CD4-positive, alpha-beta memory T cell (primary cell): ENCODE measurements at regions not wholly inside any gene's neighbourhood (a gene's known extent, or its start where the extent isn't known, plus 50 kb on each side); places are given as distances from the start of the nearest gene placed in this dataset.
A peak's percentile ranks its signal among the peaks of the same experiment; 100 is the strongest.

Experiments
- CTCF ChIA-PET: fragments of 350-600 bp; sonication (Branson Sonifier 250); formaldehyde crosslinking; loops from one replicate; lab custom pipeline; 2021; ENCODE audit warnings: inconsistent platforms; ENCODE audit not compliant: partially characterized antibody; lab: Charles Lee
- POLR2A ChIA-PET: fragments of 350-600 bp; sonication (Branson Sonifier 250); formaldehyde crosslinking; loops from one replicate; lab custom pipeline; 2021; ENCODE audit not compliant: partially characterized antibody; lab: Charles Lee
- DNase-seq, 5 donors: peaks; one replicate each; pipeline versions ENCODE4 v3.0.0 to v3.0.0-alpha.2; 2020 to 2022; ENCODE audit warnings: mixed read lengths in 1 of 5
- H3K27ac ChIP-seq: one replicate; pipeline ENCODE4 v1.7.0; 2013; ENCODE audit warnings: low read depth, low read length
- H3K27me3 ChIP-seq: 2 replicates; pipeline ENCODE4 v1.7.0; 2013; ENCODE audit warnings: mild to moderate bottlenecking, low read length, moderate library complexity; ENCODE audit not compliant: insufficient read depth
- H3K36me3 ChIP-seq: 2 replicates; pipeline ENCODE4 v1.7.0; 2013; ENCODE audit warnings: mild to moderate bottlenecking, low read length, moderate library complexity; ENCODE audit not compliant: insufficient read depth
- H3K4me1 ChIP-seq: 2 replicates; pipeline ENCODE4 v1.7.0; 2013; ENCODE audit warnings: mild to moderate bottlenecking, low read length, moderate library complexity; ENCODE audit not compliant: insufficient read depth
- H3K4me3 ChIP-seq, 2 donors: one replicate each; pipeline ENCODE4 v1.7.0; 2013; ENCODE audit warnings: low read length in 2 of 2, mild to moderate bottlenecking in 1 of 2
- H3K9me3 ChIP-seq, 2 donors: one replicate each; pipeline ENCODE4 v1.7.0; 2013; ENCODE audit warnings: low read length in 2 of 2, control low read depth in 1 of 2; ENCODE audit not compliant: control insufficient read depth in 1 of 2
- H3K27ac Mint-ChIP-seq, 7 donors: one replicate each; pipeline ENCODE4 v1.8.0; 2020 to 2021; ENCODE audit warnings: mixed read lengths in 7 of 7, mild to moderate bottlenecking in 6 of 7, inconsistent platforms in 3 of 7, moderate library complexity in 3 of 7
- H3K27me3 Mint-ChIP-seq, 2 donors: one replicate each; pipeline ENCODE4 v1.8.0; 2020 to 2021; ENCODE audit warnings: mixed read lengths in 2 of 2
- H3K36me3 Mint-ChIP-seq, 2 donors: one replicate each; pipeline ENCODE4 v1.8.0; 2020 to 2021; ENCODE audit warnings: mixed read lengths in 2 of 2, inconsistent platforms in 1 of 2, mild to moderate bottlenecking in 1 of 2
- H3K4me1 Mint-ChIP-seq, 4 donors: one replicate each; pipeline ENCODE4 v1.8.0; 2020 to 2021; ENCODE audit warnings: mixed read lengths in 4 of 4, mild to moderate bottlenecking in 1 of 4
- H3K4me3 Mint-ChIP-seq, 8 donors: one replicate each; pipeline ENCODE4 v1.8.0; 2020 to 2021; ENCODE audit warnings: mixed read lengths in 8 of 8, mild to moderate bottlenecking in 7 of 8, moderate library complexity in 6 of 8, inconsistent platforms in 3 of 8
- H3K9me3 Mint-ChIP-seq, 8 donors: one replicate each; pipeline ENCODE4 v1.8.0; 2020 to 2021; ENCODE audit warnings: mixed read lengths in 8 of 8, mild to moderate bottlenecking in 5 of 8, inconsistent platforms in 3 of 8, moderate library complexity in 1 of 8
- intact Hi-C: fragments of 100-400 bp; cut with micrococcal nuclease; formaldehyde crosslinking; loops from one replicate; pipeline ENCODE4 v1.15.1; 2023

DNA sequence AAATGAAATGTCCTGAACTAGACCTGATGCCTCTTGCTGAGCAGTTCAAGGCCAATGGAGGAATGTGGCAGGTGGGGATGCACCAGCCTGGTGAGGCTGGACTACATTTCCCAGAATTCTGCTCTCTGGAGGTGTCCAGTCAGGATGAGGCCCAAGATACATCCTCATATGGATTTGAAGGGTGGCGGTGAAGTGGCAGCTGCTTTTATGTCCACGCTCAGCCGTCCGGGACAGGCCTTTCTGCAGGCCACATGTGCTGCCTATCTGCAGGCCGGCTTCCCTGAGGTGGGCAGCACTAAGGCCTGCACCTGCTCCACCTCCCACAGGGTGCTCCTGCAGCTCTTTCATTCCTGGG, 230.2 kb downstream of the BCL11B start:
- Histone ChIP-seq H3K4me1 (no peaks in the 10 kb centered on the region), H3K9me3 (no peaks in the 10 kb centered on the region), H3K4me3 (no peak overlapping the region), H3K36me3 (no peaks in the 10 kb centered on the region), H3K27ac (no peak overlapping the region), H3K27me3 (no peaks in the 10 kb centered on the region)
- no peak overlapping the region for H3K4me3 Mint-ChIP-seq
- peaks cover 0 to 9% of the 10 kb centered on the region in 2 donors for H3K36me3 Mint-ChIP-seq
- ChIA-PET POLR2A (no interaction called here), CTCF (no interaction called here)
- intact Hi-C loops = no loop called here
- peaks cover 0 to 2% (median 0%) of the 10 kb centered on the region in 8 donors for H3K9me3 Mint-ChIP-seq
- DNase-seq = no peak
- H3K27ac Mint-ChIP-seq = no peak overlapping the region
- H3K27me3 Mint-ChIP-seq = no peaks in the 10 kb centered on the region
- peaks cover 0 to 4% (median under 1%) of the 10 kb centered on the region in 4 donors for H3K4me1 Mint-ChIP-seq

DNA sequence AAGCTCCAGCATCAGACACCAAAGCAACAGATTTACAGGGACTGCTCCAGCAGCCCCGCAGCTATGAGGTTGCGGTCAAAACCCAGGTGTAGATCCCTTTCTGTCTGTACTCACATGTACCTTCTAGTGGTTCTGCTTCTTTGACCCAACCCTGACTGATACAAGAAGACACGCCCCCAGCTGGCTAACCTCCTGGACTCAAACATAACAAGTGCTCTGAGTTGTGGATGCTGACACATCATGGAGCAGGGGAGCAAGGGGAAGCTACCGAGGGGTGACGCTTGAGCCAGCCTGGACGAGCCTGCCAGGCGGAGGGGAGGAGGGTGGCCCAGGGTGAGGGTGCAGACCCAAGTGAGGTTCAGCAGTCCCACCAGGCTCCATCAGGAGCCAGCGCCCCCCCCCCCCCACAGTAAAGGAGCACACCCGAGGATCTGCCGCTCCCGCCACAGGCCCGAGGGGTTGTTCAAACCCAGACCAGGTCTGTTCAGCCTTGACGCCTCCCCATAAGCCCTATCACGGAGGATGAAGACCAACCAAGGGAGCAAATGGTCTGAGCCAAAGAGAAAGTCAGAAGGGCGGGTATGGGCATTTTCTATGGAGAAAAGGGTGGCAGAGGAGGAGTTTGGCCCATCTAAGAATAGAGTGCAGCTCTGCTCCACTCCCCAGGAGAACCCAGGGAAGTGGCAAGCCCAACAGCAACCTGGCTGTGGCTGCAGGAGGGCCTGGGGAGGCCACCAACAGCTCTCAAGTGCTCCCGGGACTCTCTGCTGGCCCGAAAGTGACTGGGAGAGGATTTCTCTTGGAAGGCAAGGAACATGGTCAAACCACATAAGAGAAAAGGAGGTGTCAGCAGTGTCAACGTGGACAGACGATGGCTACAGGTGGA, 229.4 kb downstream of the BCL11B start:
- no peak for DNase-seq
- POLR2A ChIA-PET = no interaction called here

DNA sequence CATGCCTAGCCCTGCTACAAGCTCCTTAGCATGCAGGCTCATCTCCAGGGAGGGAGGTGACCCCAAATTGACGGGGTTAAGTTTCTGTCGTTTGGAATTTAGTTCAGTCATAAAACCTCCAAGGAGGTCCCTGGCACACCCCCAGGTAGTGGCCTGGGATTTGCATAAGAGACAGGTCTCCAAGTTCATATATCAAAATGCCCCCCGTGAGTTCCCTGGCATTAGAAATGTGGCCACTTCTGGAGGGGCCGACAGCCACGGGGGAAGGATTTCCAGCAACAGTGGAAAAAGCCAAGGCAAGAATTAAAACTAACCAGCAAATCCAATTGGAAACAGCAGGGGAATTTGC, 228.8 kb downstream of the BCL11B start:
- Histone ChIP-seq H3K27ac (no peak overlapping the region), H3K9me3 (no peaks in the 10 kb centered on the region), H3K36me3 (no peaks in the 10 kb centered on the region), H3K4me1 (no peaks in the 10 kb centered on the region), H3K27me3 (no peaks in the 10 kb centered on the region), H3K4me3 (no peak overlapping the region)
- intact Hi-C loops = no loop called here
- Mint-ChIP-seq H3K9me3 (peaks cover 0 to 2% (median 0%) of the 10 kb centered on the region in 8 donors), H3K27me3 (no peaks in the 10 kb centered on the region), H3K36me3 (peaks cover 0 to 9% of the 10 kb centered on the region in 2 donors), H3K27ac (no peak overlapping the region), H3K4me1 (peaks cover 0 to 4% (median under 1%) of the 10 kb centered on the region in 4 donors), H3K4me3 (no peak overlapping the region)
- CTCF ChIA-PET = no interaction called here
- POLR2A ChIA-PET = no interaction called here
- no peak for DNase-seq

More for the DNA sequence above, 229.4 kb downstream of the BCL11B start:
- no peaks in the 10 kb centered on the region for H3K27me3 ChIP-seq
- no peaks in the 10 kb centered on the region for H3K9me3 ChIP-seq
- H3K4me1 ChIP-seq = no peaks in the 10 kb centered on the region
- no peak overlapping the region for H3K27ac ChIP-seq
- Mint-ChIP-seq H3K9me3 (peaks cover 0 to 2% (median 0%) of the 10 kb centered on the region in 8 donors), H3K27ac (peak overlapping the region in 1 of 7 donors; percentile 75), H3K4me1 (peaks cover 0 to 4% (median under 1%) of the 10 kb centered on the region in 4 donors), H3K4me3 (no peak overlapping the region), H3K27me3 (no peaks in the 10 kb centered on the region), H3K36me3 (peaks cover 0 to 9% of the 10 kb centered on the region in 2 donors)
- CTCF ChIA-PET = no interaction called here
- intact Hi-C loops = no loop called here
- H3K36me3 ChIP-seq = no peaks in the 10 kb centered on the region
- H3K4me3 ChIP-seq = no peak overlapping the region

DNA sequence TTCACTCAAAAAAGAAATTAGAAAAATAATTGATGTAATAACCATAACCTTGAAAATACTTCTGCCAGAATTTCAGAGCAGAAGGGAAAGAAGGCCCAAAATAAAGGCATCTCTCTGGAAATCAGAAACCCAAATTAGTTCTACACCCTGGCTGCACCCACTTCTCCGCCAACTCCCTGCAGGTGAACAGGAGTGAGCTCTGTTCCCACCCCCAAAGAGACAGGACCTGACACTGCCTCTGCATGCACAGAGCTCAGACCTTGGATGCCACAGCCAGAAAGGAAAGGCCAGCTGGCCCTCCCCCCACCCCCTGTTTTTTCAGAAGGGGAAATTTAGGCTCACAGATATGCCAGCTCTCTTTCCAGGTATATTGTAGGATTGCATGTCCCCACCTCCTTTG, 228.2 kb downstream of the BCL11B start:
- Mint-ChIP-seq H3K36me3 (peaks cover 0 to 9% of the 10 kb centered on the region in 2 donors), H3K27me3 (no peaks in the 10 kb centered on the region), H3K4me3 (no peak overlapping the region), H3K9me3 (peaks cover 0 to 2% (median 0%) of the 10 kb centered on the region in 8 donors), H3K27ac (no peak overlapping the region), H3K4me1 (peaks cover 0 to 4% (median under 1%) of the 10 kb centered on the region in 4 donors)
- no peak for DNase-seq
- Histone ChIP-seq H3K4me3 (no peak overlapping the region), H3K4me1 (no peaks in the 10 kb centered on the region), H3K27me3 (no peaks in the 10 kb centered on the region), H3K27ac (no peak overlapping the region), H3K9me3 (no peaks in the 10 kb centered on the region), H3K36me3 (no peaks in the 10 kb centered on the region)
- intact Hi-C loops = no loop called here
- POLR2A ChIA-PET = no interaction called here
- CTCF ChIA-PET = no interaction called here

DNA sequence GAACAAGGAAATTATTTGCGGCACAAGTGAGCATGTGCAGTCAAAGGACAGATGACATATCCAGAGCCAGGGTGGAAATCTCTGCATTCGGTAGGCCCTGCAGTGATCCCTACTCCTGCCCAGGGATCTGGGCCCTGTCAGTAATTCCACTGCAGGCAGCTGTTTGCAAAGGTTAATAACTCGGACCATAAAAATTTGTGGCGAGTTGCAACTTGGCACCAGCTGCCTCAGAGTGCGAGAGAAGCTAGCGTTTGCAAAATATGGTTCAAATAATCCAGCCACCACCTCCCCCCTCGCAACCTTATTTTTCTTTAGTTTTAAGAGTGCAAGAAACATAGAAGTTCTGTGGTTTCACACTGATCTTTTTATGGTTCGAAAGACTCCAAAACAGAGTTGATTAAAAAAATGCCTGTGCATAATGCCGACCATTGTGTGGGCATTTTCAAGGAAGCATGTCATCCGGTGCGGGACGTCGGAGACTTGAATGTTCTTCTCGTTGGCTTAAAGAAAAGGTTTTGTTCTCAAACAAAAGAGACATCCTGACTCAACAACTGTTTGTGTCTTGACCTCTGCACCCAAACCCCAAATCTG, 224.5 kb downstream of the BCL11B start:
- Mint-ChIP-seq H3K36me3 (peaks cover under 1 to 19% of the 10 kb centered on the region in 2 donors), H3K9me3 (peaks cover 3 to 23% (median 14%) of the 10 kb centered on the region in 8 donors), H3K27me3 (no peaks in the 10 kb centered on the region), H3K4me1 (peaks cover 0 to 5% (median 2%) of the 10 kb centered on the region in 4 donors), H3K4me3 (no peak overlapping the region), H3K27ac (no peak overlapping the region)
- Histone ChIP-seq H3K27ac (no peak overlapping the region), H3K9me3 (no peaks in the 10 kb centered on the region), H3K4me1 (no peaks in the 10 kb centered on the region), H3K36me3 (no peaks in the 10 kb centered on the region), H3K4me3 (no peak overlapping the region), H3K27me3 (no peaks in the 10 kb centered on the region)
- DNase-seq = no peak
- intact Hi-C loops = no loop called here
- ChIA-PET POLR2A (no interaction called here), CTCF (no interaction called here)

DNA sequence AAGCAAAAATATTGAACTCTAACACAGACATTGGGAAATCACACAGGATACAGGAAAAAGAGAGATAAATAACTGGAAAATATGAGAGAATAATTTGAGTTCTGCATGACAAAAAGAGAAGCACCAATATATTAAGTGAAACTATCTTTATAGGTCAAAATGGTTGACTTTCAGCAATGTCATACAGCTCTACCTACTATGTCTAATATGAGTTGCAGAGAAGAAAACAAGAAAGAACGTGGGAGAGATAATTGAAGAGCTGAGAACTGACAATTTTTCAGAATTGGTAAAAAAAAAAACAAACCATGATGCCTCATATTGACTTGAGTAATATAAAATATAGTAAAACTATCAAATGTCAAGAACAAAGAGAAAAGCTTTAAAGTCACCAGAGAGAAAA, 221.7 kb downstream of the BCL11B start:
- Mint-ChIP-seq H3K9me3 (peaks cover 2 to 38% (median 23%) of the 10 kb centered on the region in 8 donors), H3K36me3 (peaks cover 3 to 20% of the 10 kb centered on the region in 2 donors), H3K27me3 (no peaks in the 10 kb centered on the region), H3K4me3 (no peak overlapping the region), H3K4me1 (peaks cover under 1 to 5% (median 2%) of the 10 kb centered on the region in 4 donors), H3K27ac (peak overlapping the region in 1 of 7 donors; percentile 28)
- ChIA-PET CTCF (no interaction called here), POLR2A (interaction anchor here (1.3 kb wide), 1 partner anchor 212 kb away, joined by 3 read pairs; no protein-coding TSS in a partner anchor)
- intact Hi-C loops = no loop called here
- no peaks in the 10 kb centered on the region for H3K9me3 ChIP-seq
- H3K27ac ChIP-seq = no peak overlapping the region
- H3K36me3 ChIP-seq = no peaks in the 10 kb centered on the region
- no peak overlapping the region for H3K4me3 ChIP-seq
- H3K4me1 ChIP-seq = peaks cover 3% of the 10 kb centered on the region
- no peaks in the 10 kb centered on the region for H3K27me3 ChIP-seq
- no peak for DNase-seq

DNA sequence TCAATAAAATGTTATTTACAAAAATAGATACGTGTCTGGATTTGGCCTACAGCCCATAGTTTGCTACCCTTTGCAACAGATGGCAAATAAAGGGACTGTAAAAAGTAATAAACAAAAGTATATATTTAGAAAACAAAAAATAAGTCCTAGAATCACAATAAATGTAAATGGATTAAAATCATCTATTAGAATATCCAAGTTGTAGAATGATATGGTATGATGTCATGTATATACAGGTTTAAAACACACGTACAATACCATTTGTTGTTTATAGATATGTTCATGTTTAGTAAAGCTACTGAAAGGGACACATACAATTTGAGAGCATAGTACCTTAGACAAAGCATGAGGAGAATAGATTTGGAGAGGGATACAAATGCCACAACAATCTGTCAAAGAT, 219.5 kb downstream of the BCL11B start:
- Mint-ChIP-seq H3K27ac (no peak overlapping the region), H3K36me3 (peaks cover 3 to 18% of the 10 kb centered on the region in 2 donors), H3K27me3 (no peaks in the 10 kb centered on the region), H3K4me1 (peaks cover 11 to 15% (median 13%) of the 10 kb centered on the region in 4 donors), H3K9me3 (peaks cover 2 to 38% (median 23%) of the 10 kb centered on the region in 8 donors), H3K4me3 (no peak overlapping the region)
- Histone ChIP-seq H3K9me3 (no peaks in the 10 kb centered on the region), H3K36me3 (no peaks in the 10 kb centered on the region), H3K4me1 (peaks cover 7% of the 10 kb centered on the region), H3K27ac (no peak overlapping the region), H3K4me3 (no peak overlapping the region), H3K27me3 (no peaks in the 10 kb centered on the region)
- POLR2A ChIA-PET = no interaction called here
- intact Hi-C loops = no loop called here
- CTCF ChIA-PET = no interaction called here
- DNase-seq = no peak
